Stomach smooth muscle (tissue), 2 donors: ENCODE measurements at regions not wholly inside any gene's neighbourhood (a gene's known extent, or its start where the extent isn't known, plus 50 kb on each side); places are given as distances from the start of the nearest gene placed in this dataset.
"Not testable (repeated sequence)": the region's sequence is repeated elsewhere in the genome, so short reads cannot be mapped to it uniquely, and the experiment has no call there.

ENCODE experiments used
- H3K27ac ChIP-seq: one replicate; pipeline ENCODE4 v1.7.0; 2013; ENCODE audit warnings: mild to moderate bottlenecking, low read length, inconsistent platforms
- H3K27me3 ChIP-seq, 2 donors: one replicate each; pipeline ENCODE4 v1.7.0; 2013; ENCODE audit warnings: low read length in 2 of 2; ENCODE audit not compliant: insufficient read depth in 2 of 2, control insufficient read depth in 1 of 2
- H3K36me3 ChIP-seq, 2 donors: one replicate each; pipeline ENCODE4 v1.7.0; 2013; ENCODE audit warnings: low read length in 2 of 2; ENCODE audit not compliant: control insufficient read depth in 2 of 2, insufficient read depth in 2 of 2
- H3K4me1 ChIP-seq: one replicate; pipeline ENCODE4 v1.7.0; 2013; ENCODE audit warnings: low read length; ENCODE audit not compliant: control insufficient read depth, insufficient read depth
- H3K4me3 ChIP-seq, 2 donors: one replicate each; pipeline ENCODE4 v1.7.0; 2013; ENCODE audit warnings: low read length in 2 of 2
- H3K9ac ChIP-seq, 2 donors: one replicate each; pipeline ENCODE4 v1.7.0; 2013; ENCODE audit warnings: low read length in 2 of 2, mild to moderate bottlenecking in 1 of 2
- H3K9me3 ChIP-seq, 2 donors: one replicate each; pipeline ENCODE4 v1.7.0; 2013; ENCODE audit warnings: low read length in 2 of 2; ENCODE audit not compliant: control insufficient read depth in 2 of 2
- donor health status: healthy.
- donor health status: Pancreatic carcinoma.

GRCh38 chr13:112163691-112164660 is 97.0 kb downstream of the SOX1 start:
- H3K4me3 ChIP-seq, H3K27ac ChIP-seq, H3K9me3 ChIP-seq, H3K36me3 ChIP-seq, H3K9ac ChIP-seq, H3K4me1 ChIP-seq: not testable (repeated sequence)
- peaks cover 8 to 15% of the 10 kb centered on the region in 2 donors for H3K27me3 ChIP-seq

GRCh38 chr13:112165712-112166111 is 98.8 kb downstream of the SOX1 start:
- Histone ChIP-seq H3K27ac (no peak overlapping the region), H3K4me3 (no peak overlapping the region), H3K27me3 (peaks cover 5 to 15% of the 10 kb centered on the region in 2 donors), H3K4me1 (no peaks in the 10 kb centered on the region), H3K9me3 (no peaks in the 10 kb centered on the region), H3K36me3 (no peaks in the 10 kb centered on the region), H3K9ac (no peak overlapping the region)

- Histone ChIP-seq H3K9me3 (no peaks in the 10 kb centered on the region), H3K9ac (no peak overlapping the region), H3K27ac (no peak overlapping the region), H3K4me3 (no peak overlapping the region), H3K36me3 (no peaks in the 10 kb centered on the region), H3K27me3 (peaks cover 5 to 13% of the 10 kb centered on the region in 2 donors), H3K4me1 (no peaks in the 10 kb centered on the region)
These were observed 101.8 kb downstream of the SOX1 start for GRCh38 chr13:112168761-112169160.

- Histone ChIP-seq H3K27me3 (peaks cover 5 to 13% of the 10 kb centered on the region in 2 donors), H3K4me1 (no peaks in the 10 kb centered on the region), H3K9me3 (peaks cover 0 to 4% of the 10 kb centered on the region in 2 donors), H3K36me3 (no peaks in the 10 kb centered on the region), H3K9ac (no peak overlapping the region), H3K4me3 (no peak overlapping the region), H3K27ac (no peak overlapping the region)
These were observed 103.2 kb downstream of the SOX1 start for GRCh38 chr13:112169941-112170822.

- Histone ChIP-seq H3K4me3 (no peak overlapping the region), H3K27ac (no peak overlapping the region), H3K27me3 (peaks cover 0 to 11% of the 10 kb centered on the region in 2 donors)
These were observed 104.0 kb downstream of the SOX1 start for GRCh38 chr13:112170823-112171569.

GRCh38 chr13:112171570-112171965 is 104.6 kb downstream of the SOX1 start:
- Histone ChIP-seq H3K4me3 (no peak overlapping the region), H3K4me1 (no peaks in the 10 kb centered on the region), H3K36me3 (no peaks in the 10 kb centered on the region), H3K27me3 (peaks cover 0 to 7% of the 10 kb centered on the region in 2 donors), H3K27ac (no peak overlapping the region), H3K9me3 (peaks cover 0 to 4% of the 10 kb centered on the region in 2 donors), H3K9ac (no peak overlapping the region)

More at GRCh38 chr13:112170823-112171569, 104.0 kb downstream of the SOX1 start:
- no peaks in the 10 kb centered on the region for H3K4me1 ChIP-seq
- no peak overlapping the region for H3K9ac ChIP-seq
- peaks cover 0 to 4% of the 10 kb centered on the region in 2 donors for H3K9me3 ChIP-seq
- no peaks in the 10 kb centered on the region for H3K36me3 ChIP-seq

- H3K4me3 ChIP-seq, result no peak overlapping the region
- no peak overlapping the region for H3K9ac ChIP-seq
- no peaks in the 10 kb centered on the region for H3K36me3 ChIP-seq
- H3K9me3 ChIP-seq, result peaks cover 0 to 4% of the 10 kb centered on the region in 2 donors
- H3K27ac ChIP-seq, result no peak overlapping the region
- no peaks in the 10 kb centered on the region for H3K4me1 ChIP-seq
- H3K27me3 ChIP-seq, result peaks cover 0 to 7% of the 10 kb centered on the region in 2 donors
These were observed 105.1 kb downstream of the SOX1 start for GRCh38 chr13:112172017-112172416.

- H3K27ac ChIP-seq, result no peak overlapping the region
- no peaks in the 10 kb centered on the region for H3K4me1 ChIP-seq
- peaks cover 0 to 7% of the 10 kb centered on the region in 2 donors for H3K27me3 ChIP-seq
- H3K9ac ChIP-seq, result no peak overlapping the region
- H3K9me3 ChIP-seq, result peaks cover 0 to 4% of the 10 kb centered on the region in 2 donors
- no peaks in the 10 kb centered on the region for H3K36me3 ChIP-seq
- H3K4me3 ChIP-seq, result no peak overlapping the region
These were observed 105.8 kb downstream of the SOX1 start for GRCh38 chr13:112172641-112173251.

GRCh38 chr13:112174476-112175110 is 107.6 kb downstream of the SOX1 start:
- H3K9me3 ChIP-seq, result peaks cover 0 to 4% of the 10 kb centered on the region in 2 donors
- H3K9ac ChIP-seq, result no peak overlapping the region
- H3K27me3 ChIP-seq, result peaks cover 3 to 12% of the 10 kb centered on the region in 2 donors
- H3K4me1 ChIP-seq, result no peaks in the 10 kb centered on the region
- H3K4me3 ChIP-seq, result no peak overlapping the region
- H3K27ac ChIP-seq, result no peak overlapping the region
- H3K36me3 ChIP-seq, result no peaks in the 10 kb centered on the region
